ENCODE measurements at regions not wholly inside any gene's neighbourhood (a gene's known extent, or its start where the extent isn't known, plus 50 kb on each side); places are given as distances from the start of the nearest gene placed in this dataset.

- Mint-ChIP-seq H3K4me3 (no peak overlapping the region), H3K9me3 (ENCODE audit: insufficient read depth) (peaks cover 5% of the 10 kb centered on the region), H3K4me1 (peaks cover 7% of the 10 kb centered on the region), H3K27me3 (peaks cover 48% of the 10 kb centered on the region), H3K27ac (no peak overlapping the region)
- Histone ChIP-seq H4K20me1 (ENCODE audit: control insufficient read depth, insufficient read depth, low read length, poor library complexity, severe bottlenecking) (no peaks in the 10 kb centered on the region), H2AFZ (ENCODE audit: insufficient read depth, low read depth, low read length, poor library complexity, severe bottlenecking) (no peak overlapping the region), H3K4me3 (ENCODE audit: control extremely low read depth in 1 of 5, extremely low read depth in 1 of 5, insufficient read depth in 1 of 5, low read depth in 2 of 5, low read length in 4 of 5) (no peak overlapping the region), H3K27me3 (replicated peaks in 1 of 4; ENCODE audit: control extremely low read depth in 1 of 4, control insufficient read depth in 3 of 4, insufficient read depth in 4 of 4, low read length in 3 of 4) (peaks cover 0 to 52% (median 14%) of the 10 kb centered on the region in 4 experiments), H3K79me2 (ENCODE audit: control insufficient read depth, insufficient read depth, low read length) (no peaks in the 10 kb centered on the region), H3K36me3 (replicated peaks in 1 of 2; ENCODE audit: control extremely low read depth in 1 of 2, control insufficient read depth in 1 of 2, extremely low read depth in 1 of 2, insufficient read depth in 2 of 2, low read length in 1 of 2) (no peaks in the 10 kb centered on the region), H3K4me1 (ENCODE audit: control insufficient read depth in 2 of 2, insufficient read depth in 2 of 2, low read length in 2 of 2) (peaks cover 0 to 11% of the 10 kb centered on the region in 2 donors), H3K9ac (ENCODE audit: low read length) (no peak overlapping the region), H3K27ac (ENCODE audit: low read length in 2 of 2) (no peak overlapping the region), H3K9me3 (ENCODE audit: control extremely low read depth in 1 of 3, control insufficient read depth in 2 of 3, insufficient read depth in 1 of 3, low read length in 2 of 3) (peaks cover 0 to 50% (median 11%) of the 10 kb centered on the region in 3 donors), H3K4me2 (replicated peaks; ENCODE audit: low read depth, low read length, poor library complexity, severe bottlenecking) (no peak overlapping the region)
- DNase-seq (no peak), ATAC-seq (ENCODE audit: low read depth) (no peak)
- intact Hi-C loops (cut with micrococcal nuclease): no loop called here
- WGBS (ENCODE audit: insufficient coverage): 92% methylated on average over 8 of the region's 15 CpGs
- TF ChIP-seq EZH2 (IDR thresholded peaks at IDR 0.05; ENCODE audit: borderline replicate concordance, insufficient read depth, low read depth, low read length, poor library complexity, severe bottlenecking) (no peak), CTCF (IDR thresholded peaks at IDR 0.05) (no peak)
- CTCF ChIA-PET: interaction anchor here (1.4 kb wide), 1 partner anchor 9 kb away, joined by 3 read pairs; no protein-coding TSS in a partner anchor
- POLR2A ChIA-PET: no interaction called here
These were observed 124.2 kb downstream of the BRD1 start for GRCh38 chr22:49703505-49703904.

DNA sequence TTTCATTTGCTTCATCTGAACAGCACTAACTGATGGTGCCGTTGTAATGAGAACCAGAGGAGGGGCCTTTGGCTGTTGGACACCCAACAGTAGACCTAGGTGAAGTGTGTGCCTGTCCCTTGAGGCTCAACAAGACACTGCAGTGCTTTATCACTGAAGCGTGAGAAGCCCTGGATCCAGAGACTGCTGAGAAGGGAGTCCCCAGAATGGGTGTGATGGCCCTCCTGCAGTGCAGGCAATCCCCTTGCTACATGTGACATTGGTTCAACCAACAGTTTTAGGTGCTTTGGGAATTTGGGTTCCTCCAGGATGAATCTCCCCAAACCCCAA is 125.6 kb downstream of the BRD1 start:
- peaks cover 46% of the 10 kb centered on the region for H3K27me3 Mint-ChIP-seq
- H2AFZ ChIP-seq (ENCODE audit: insufficient read depth, low read depth, low read length, poor library complexity, severe bottlenecking): no peak overlapping the region
- POLR2A ChIA-PET: no interaction called here
- no peak for TF ChIP-seq EZH2 (IDR thresholded peaks at IDR 0.05; ENCODE audit: borderline replicate concordance, insufficient read depth, low read depth, low read length, poor library complexity, severe bottlenecking)
- no peak for TF ChIP-seq CTCF (IDR thresholded peaks at IDR 0.05)
- H3K27me3 ChIP-seq (replicated peaks in 1 of 4; ENCODE audit: control extremely low read depth in 1 of 4, control insufficient read depth in 3 of 4, insufficient read depth in 4 of 4, low read length in 3 of 4): peaks cover 0 to 46% (median 10%) of the 10 kb centered on the region in 4 experiments
- H3K4me1 Mint-ChIP-seq: peaks cover 7% of the 10 kb centered on the region
- H3K9ac ChIP-seq (ENCODE audit: low read length): no peak overlapping the region
- H3K9me3 ChIP-seq (ENCODE audit: control extremely low read depth in 1 of 3, control insufficient read depth in 2 of 3, insufficient read depth in 1 of 3, low read length in 2 of 3): peaks cover 1 to 50% (median 15%) of the 10 kb centered on the region in 3 donors
- no peaks in the 10 kb centered on the region for H3K79me2 ChIP-seq (ENCODE audit: control insufficient read depth, insufficient read depth, low read length)
- intact Hi-C loops (cut with micrococcal nuclease): no loop called here
- H3K4me2 ChIP-seq (replicated peaks; ENCODE audit: low read depth, low read length, poor library complexity, severe bottlenecking): no peak overlapping the region
- no peak overlapping the region for H3K4me3 Mint-ChIP-seq
- no peak overlapping the region for H3K27ac Mint-ChIP-seq
- H3K36me3 ChIP-seq (replicated peaks in 1 of 2; ENCODE audit: control extremely low read depth in 1 of 2, control insufficient read depth in 1 of 2, extremely low read depth in 1 of 2, insufficient read depth in 2 of 2, low read length in 1 of 2): no peaks in the 10 kb centered on the region
- no peak for ATAC-seq (ENCODE audit: low read depth)
- no peak overlapping the region for H3K4me3 ChIP-seq (ENCODE audit: control extremely low read depth in 1 of 5, extremely low read depth in 1 of 5, insufficient read depth in 1 of 5, low read depth in 2 of 5, low read length in 4 of 5)
- DNase-seq: no peak
- H3K9me3 Mint-ChIP-seq (ENCODE audit: insufficient read depth): peaks cover 13% of the 10 kb centered on the region
- CTCF ChIA-PET: no interaction called here
- H3K27ac ChIP-seq (ENCODE audit: low read length in 2 of 2): no peak overlapping the region
- no peaks in the 10 kb centered on the region for H4K20me1 ChIP-seq (ENCODE audit: control insufficient read depth, insufficient read depth, low read length, poor library complexity, severe bottlenecking)
- H3K4me1 ChIP-seq (ENCODE audit: control insufficient read depth in 2 of 2, insufficient read depth in 2 of 2, low read length in 2 of 2): peaks cover 0 to 11% of the 10 kb centered on the region in 2 donors
- 91% methylated on average over 2 of the region's 2 CpGs for WGBS (ENCODE audit: insufficient coverage)
